Tibial artery (tissue), 4 donors: ENCODE measurements at regions not wholly inside any gene's neighbourhood (a gene's known extent, or its start where the extent isn't known, plus 50 kb on each side); places are given as distances from the start of the nearest gene placed in this dataset.

Experiments used
- DNase-seq, 2 donors: peaks; one replicate each; pipeline ENCODE4 v3.0.0-alpha.2; 2019
- H3K27ac ChIP-seq, 2 donors: fragments of 200-600 bp; sonication (generic) in 1 of 2; 1 replicate in 1 of 2; 2 replicates in 1 of 2; pipeline ENCODE4 v1.5.1; 2018 to 2019; ENCODE audit warnings: mild to moderate bottlenecking in 1 of 2
- H3K27me3 ChIP-seq, 2 donors: fragments of 200-600 bp; sonication (generic) in 1 of 2; one replicate each; pipeline versions ENCODE4 v1.5.1 to v1.6.0; 2016 to 2019
- H3K36me3 ChIP-seq, 3 donors: fragments of 200-600 bp; sonication (generic) in 2 of 3; one replicate each; pipeline ENCODE4 v1.5.1; 2016 to 2019; ENCODE audit warnings: mild to moderate bottlenecking in 2 of 3
- H3K4me1 ChIP-seq, 4 donors: fragments of 200-600 bp; sonication (generic) in 2 of 4; 1 replicate in 3 of 4; 2 replicates in 1 of 4; pipeline ENCODE4 v1.5.1; 2016 to 2019
- H3K4me3 ChIP-seq, 2 donors: fragments of 200-600 bp; sonication (generic) in 1 of 2; 1 replicate in 1 of 2; 2 replicates in 1 of 2; pipeline ENCODE4 v1.5.1; 2018 to 2019; ENCODE audit warnings: mild to moderate bottlenecking in 2 of 2
- H3K9me3 ChIP-seq, 3 donors: fragments of 200-600 bp; sonication (generic) in 1 of 3; one replicate each; pipeline ENCODE4 v1.5.1; 2016 to 2019
- intact Hi-C: fragments of 100-400 bp; cut with DNase I; formaldehyde crosslinking; loops from one replicate; pipeline ENCODE4 v1.15.0; 2023; ENCODE audit warnings: low total_unique reads
- TF ChIP-seq, protein P1 (sequence below), 2 experiments: fragments of 200-600 bp in 1 of 2; fragments of 450-650 bp in 1 of 2; IDR thresholded peaks; one replicate each; pipeline ENCODE4 v1.5.1; 2017 to 2019; ENCODE audit warnings: antibody characterized with exemption in 2 of 2, mild to moderate bottlenecking in 1 of 2, moderate library complexity in 1 of 2

- DNase-seq = no peak
- no peaks in the 10 kb centered on the region for H3K4me1 ChIP-seq
- TF ChIP-seq, protein P1, sequence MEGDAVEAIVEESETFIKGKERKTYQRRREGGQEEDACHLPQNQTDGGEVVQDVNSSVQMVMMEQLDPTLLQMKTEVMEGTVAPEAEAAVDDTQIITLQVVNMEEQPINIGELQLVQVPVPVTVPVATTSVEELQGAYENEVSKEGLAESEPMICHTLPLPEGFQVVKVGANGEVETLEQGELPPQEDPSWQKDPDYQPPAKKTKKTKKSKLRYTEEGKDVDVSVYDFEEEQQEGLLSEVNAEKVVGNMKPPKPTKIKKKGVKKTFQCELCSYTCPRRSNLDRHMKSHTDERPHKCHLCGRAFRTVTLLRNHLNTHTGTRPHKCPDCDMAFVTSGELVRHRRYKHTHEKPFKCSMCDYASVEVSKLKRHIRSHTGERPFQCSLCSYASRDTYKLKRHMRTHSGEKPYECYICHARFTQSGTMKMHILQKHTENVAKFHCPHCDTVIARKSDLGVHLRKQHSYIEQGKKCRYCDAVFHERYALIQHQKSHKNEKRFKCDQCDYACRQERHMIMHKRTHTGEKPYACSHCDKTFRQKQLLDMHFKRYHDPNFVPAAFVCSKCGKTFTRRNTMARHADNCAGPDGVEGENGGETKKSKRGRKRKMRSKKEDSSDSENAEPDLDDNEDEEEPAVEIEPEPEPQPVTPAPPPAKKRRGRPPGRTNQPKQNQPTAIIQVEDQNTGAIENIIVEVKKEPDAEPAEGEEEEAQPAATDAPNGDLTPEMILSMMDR (IDR thresholded peaks at IDR 0.05) = no peak
- H3K36me3 ChIP-seq = no peaks in the 10 kb centered on the region
- H3K27me3 ChIP-seq = peaks cover 0 to 48% of the 10 kb centered on the region in 2 donors
- H3K9me3 ChIP-seq = peaks cover 0 to 5% (median 0%) of the 10 kb centered on the region in 3 donors
- intact Hi-C loops = no loop called here
- H3K4me3 ChIP-seq = no peak overlapping the region
- no peak overlapping the region for H3K27ac ChIP-seq
These were observed 61.8 kb upstream of the PHF21B start for GRCh38 chr22:45071618-45072017.

DNA sequence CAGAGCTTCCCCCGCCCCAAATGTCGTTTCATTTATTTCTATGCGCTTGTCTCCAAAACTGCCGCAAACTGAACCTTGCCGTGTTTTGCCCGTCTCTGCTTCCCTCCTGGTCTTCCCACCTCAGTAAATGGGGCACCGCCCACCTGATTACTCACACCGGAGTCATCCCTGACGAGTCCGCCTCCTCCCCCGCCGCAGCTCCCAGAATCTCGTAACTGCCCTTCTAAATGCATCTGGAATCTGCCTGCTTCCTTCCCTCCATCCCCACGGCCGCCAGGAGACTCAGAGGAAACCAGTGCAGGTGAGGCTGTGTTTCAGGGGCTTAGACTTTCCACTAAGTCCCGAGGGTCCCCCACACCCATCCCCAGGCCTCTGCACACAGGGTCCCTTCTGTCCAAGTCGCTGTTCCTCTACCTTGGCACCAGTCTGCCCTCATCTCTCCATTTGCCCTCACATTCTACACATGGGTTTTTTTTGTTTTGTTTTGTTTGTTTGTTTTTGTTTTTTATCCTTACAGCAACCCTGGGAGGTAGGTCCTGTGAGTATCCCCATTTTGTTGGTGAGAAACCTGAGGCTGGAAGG, 62.6 kb upstream of the PHF21B start:
- Histone ChIP-seq H3K4me3 (no peak overlapping the region), H3K27ac (no peak overlapping the region), H3K4me1 (no peaks in the 10 kb centered on the region), H3K9me3 (peaks cover 0 to 5% (median 0%) of the 10 kb centered on the region in 3 donors), H3K36me3 (no peaks in the 10 kb centered on the region), H3K27me3 (peaks cover 0 to 56% of the 10 kb centered on the region in 2 donors)
- TF ChIP-seq, protein P1 (IDR thresholded peaks at IDR 0.05) = no peak
- intact Hi-C loops = no loop called here
- no peak for DNase-seq

DNA sequence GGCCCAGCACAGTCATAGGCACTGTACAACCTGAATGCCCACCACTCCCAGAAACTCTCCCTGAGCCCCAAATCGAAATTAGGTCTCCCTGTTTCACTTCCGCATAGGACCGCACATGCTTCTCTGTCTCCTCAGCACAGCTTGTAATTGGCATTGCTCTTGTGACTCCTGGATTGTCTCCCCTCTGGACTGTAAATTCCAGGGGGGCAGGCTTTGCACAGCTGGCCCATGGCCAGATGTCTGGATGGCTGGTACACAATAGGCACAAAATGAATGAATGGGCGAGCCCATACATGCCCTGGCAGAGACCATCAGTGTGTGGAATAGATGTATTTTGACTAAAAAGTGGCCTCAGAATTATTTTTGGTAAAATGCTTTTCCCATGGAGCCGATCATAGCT, 63.3 kb upstream of the PHF21B start:
- Histone ChIP-seq H3K36me3 (no peaks in the 10 kb centered on the region), H3K27me3 (peaks cover 0 to 62% of the 10 kb centered on the region in 2 donors), H3K9me3 (peaks cover 0 to 5% (median 0%) of the 10 kb centered on the region in 3 donors), H3K4me1 (no peaks in the 10 kb centered on the region), H3K4me3 (no peak overlapping the region), H3K27ac (no peak overlapping the region)
- DNase-seq = no peak
- TF ChIP-seq, protein P1 (IDR thresholded peaks at IDR 0.05) = no peak
- intact Hi-C loops = no loop called here

GRCh38 chr22:45077286-45077685, 67.5 kb upstream of the PHF21B start:
- no peaks in the 10 kb centered on the region for H3K4me1 ChIP-seq
- TF ChIP-seq, protein P1 (IDR thresholded peaks at IDR 0.05) = no peak
- peaks cover 0 to 50% of the 10 kb centered on the region in 2 donors for H3K27me3 ChIP-seq
- H3K9me3 ChIP-seq = no peaks in the 10 kb centered on the region
- no peaks in the 10 kb centered on the region for H3K36me3 ChIP-seq
- H3K27ac ChIP-seq = no peak overlapping the region
- intact Hi-C loops = no loop called here
- H3K4me3 ChIP-seq = no peak overlapping the region
- no peak for DNase-seq

GRCh38 chr22:45077826-45078334, 68.1 kb upstream of the PHF21B start:
- intact Hi-C loops = no loop called here
- H3K36me3 ChIP-seq = no peaks in the 10 kb centered on the region
- DNase-seq = no peak
- TF ChIP-seq, protein P1 (IDR thresholded peaks at IDR 0.05) = no peak
- H3K27me3 ChIP-seq = peaks cover 0 to 49% of the 10 kb centered on the region in 2 donors
- no peak overlapping the region for H3K27ac ChIP-seq
- no peak overlapping the region for H3K4me3 ChIP-seq
- no peaks in the 10 kb centered on the region for H3K4me1 ChIP-seq
- no peaks in the 10 kb centered on the region for H3K9me3 ChIP-seq
